HG03139 (cell line): ENCODE measurements at regions not wholly inside any gene's neighbourhood (a gene's known extent, or its start where the extent isn't known, plus 50 kb on each side); places are given as distances from the start of the nearest gene placed in this dataset.
"Not testable (repeated sequence)": the region's sequence is repeated elsewhere in the genome, so short reads cannot be mapped to it uniquely, and the experiment has no call there.

ENCODE experiments used
- ATAC-seq: cut with Tn5 transposase; IDR thresholded peaks from one replicate; pipeline ENCODE4 v1.9.1; 2021; ENCODE audit not compliant: unreplicated experiment

DNA sequence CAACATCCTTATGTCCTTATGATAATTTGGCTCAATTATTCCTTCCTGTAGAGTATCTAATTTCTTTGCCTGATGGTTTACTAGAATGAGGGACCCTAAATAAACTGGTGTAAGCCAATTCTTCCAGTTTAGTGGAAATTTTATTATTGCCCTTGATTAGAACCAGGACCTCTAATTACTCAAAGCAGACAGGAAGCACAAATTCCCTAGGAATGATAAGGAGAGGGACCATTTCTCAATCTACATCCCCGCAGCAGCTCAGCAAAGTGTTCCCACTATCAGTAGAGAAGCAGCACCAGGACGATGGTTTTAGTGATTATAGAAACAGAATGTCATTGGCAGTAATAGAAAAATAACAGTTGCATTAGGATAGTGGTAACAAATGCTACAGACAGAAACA is 97.1 kb downstream of the PLPPR4 start:
- no peak for ATAC-seq

DNA sequence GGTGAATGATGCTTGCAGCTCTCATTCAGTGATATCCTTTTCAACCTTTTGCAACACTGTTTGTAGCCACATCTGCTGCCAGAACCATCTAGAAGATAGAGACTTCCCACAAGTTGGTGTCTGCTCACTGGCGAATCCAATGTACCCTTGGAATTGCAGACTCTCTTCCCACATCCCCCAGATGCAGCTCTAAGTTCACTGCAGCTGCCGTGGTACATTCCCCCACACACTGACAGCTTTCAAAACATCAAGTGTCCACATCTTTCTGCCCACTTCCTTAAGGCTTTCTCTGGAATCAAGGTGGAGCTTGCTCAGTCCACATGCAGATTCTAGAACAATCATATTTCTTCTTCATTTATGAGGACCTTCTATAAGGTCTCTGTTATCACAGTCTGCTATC is 99.2 kb downstream of the PLPPR4 start:
- ATAC-seq: no peak

DNA sequence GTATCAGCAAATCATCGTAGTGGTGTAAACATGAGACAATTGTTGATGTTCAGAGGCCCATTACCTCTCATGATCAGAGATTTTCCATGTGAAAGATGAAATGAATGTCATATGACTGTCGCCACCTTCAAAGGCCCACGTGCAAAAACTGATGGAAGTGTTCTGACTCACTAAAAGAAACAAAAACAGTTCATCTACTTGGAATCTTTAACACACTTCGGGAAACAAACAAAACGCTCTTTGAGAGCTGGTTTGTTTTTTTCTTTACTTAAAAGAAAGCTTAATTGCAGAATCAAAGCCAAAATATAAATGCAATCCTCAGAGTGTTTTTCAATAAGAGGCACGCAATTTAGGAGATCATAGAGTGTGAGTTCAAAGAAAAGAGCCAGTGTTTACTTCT is 100.8 kb downstream of the PLPPR4 start:
- no peak for ATAC-seq

DNA sequence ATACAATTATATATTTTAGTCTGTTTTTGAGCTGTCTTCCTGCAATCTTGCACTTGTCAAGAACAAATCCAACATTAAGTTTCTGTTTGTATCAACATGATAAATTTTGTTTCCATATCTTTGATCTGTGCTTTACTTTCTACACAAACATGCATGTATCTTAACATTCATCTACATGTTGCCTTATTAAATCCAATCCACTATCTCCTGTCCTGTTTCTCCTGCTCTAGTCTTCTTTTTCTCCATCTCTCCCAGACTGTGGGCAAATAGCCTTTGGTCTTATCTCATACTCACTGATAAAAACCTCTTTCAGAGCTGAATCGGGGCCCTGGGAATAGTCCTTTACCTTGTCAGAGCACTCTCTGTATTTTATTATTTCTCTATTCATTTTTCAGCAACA is 101.3 kb downstream of the PLPPR4 start:
- no peak for ATAC-seq

DNA sequence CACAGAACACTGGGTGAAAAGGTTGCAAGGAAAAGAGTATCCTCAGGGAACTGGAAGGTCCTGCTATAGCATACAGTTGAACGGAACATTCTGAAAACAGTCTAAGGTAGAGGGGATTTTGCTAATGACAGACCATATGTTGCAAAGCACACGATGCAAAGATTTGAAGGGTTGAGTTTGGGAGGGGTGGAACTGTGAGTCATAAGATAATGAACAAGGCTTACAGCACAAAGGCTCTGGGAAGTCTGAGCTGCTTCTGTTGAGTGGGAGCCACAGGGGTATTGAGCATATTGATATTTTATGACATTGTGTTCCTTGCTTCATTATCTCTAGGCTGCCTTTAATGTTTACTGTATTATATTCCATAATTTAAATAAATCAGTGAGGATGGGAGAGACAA is 104.9 kb downstream of the PLPPR4 start:
- ATAC-seq: no peak

DNA sequence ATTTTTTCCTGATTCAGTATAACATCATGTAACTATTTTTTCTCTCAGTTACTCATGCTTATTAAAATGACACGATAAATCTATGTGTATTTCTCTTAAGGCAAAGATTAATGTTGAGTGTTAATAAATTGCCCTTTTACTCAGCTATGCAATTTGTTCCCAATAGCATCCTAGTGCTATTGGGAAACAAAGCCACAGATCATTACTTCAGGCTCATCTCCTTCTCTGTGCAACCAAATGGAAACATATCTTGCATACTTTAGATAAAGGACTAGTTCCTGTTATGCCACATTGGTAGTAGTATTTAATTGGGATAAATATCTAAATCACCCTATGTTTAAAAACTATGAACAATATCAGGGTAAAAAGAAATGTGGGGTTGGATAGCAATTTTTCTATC is 106.2 kb downstream of the PLPPR4 start:
- no peak for ATAC-seq

DNA sequence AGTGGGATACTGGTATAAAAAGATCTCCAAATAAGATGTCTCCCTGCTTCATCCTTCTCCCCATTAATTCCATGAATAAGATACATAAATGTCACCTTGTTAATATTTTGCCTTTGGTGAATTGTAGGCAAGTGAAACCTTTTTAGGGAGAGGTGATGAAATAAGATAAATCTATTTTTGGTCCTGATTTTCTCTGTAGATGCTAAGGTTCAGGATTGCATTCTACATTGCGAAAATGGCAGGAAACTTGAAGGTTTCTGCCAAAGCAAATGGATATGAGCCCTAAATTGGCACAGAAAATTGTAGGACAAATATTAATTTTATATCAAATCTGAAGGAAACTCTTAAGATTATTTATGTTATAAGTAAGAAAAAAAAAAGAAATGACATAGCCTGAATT is 107.1 kb downstream of the PLPPR4 start:
- ATAC-seq: no peak

DNA sequence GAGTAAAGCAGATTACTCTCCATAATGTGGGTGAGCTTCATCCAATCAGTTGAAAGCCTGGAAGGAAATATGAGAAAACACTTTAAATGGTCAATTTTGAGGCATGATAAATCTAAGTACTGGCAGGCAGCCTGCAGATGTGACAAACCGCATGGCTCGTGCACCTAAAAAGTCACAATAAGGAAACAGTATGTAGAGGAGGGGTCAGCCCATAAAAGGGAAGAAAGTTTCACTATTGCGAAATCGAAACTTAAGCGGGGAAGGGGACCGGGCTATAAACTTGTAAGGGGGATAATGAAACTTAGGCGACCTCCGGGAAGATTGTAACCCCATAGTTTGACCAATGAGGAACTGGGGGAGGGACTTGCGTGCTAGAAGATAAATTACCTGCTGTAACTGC is 109.8 kb downstream of the PLPPR4 start:
- no peak for ATAC-seq

DNA sequence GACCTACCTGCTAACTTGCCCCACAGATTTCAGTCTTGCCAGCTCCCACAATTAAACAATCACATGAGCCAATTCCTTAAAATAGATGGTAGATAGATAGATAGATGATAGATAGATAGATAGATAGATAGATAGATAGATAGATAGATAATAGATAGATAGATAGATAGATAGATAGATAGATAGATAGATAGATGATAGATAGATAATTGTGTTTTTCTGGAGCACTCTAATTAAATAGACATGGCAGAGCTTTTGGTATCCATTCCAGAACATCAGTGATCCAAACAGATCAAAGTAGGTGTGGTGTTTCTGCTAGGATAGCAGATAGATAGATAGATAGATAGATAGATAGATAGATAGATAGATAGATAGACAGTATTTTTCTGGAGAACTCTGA is 110.4 kb downstream of the PLPPR4 start:
- ATAC-seq: not testable (repeated sequence)

DNA sequence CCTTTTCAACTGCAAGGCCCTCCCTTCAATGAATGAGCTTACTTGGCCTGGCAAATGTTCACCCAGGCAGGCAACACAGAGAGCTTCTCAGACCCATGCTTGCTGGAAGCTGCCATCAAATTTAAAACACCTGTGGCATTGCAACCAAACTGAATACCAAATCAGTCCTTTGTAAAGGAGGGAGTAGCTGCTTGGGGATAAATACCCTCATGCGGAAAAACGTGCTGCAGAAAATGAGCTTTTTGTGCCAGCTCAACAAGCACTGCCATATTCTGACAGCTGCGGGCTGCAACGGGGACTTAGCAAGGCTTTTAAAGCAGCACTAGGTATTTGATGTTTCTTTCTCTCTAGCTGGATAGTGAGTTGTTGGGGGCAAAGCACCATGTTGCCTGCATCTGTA is 119.7 kb downstream of the PLPPR4 start:
- ATAC-seq: no peak

DNA sequence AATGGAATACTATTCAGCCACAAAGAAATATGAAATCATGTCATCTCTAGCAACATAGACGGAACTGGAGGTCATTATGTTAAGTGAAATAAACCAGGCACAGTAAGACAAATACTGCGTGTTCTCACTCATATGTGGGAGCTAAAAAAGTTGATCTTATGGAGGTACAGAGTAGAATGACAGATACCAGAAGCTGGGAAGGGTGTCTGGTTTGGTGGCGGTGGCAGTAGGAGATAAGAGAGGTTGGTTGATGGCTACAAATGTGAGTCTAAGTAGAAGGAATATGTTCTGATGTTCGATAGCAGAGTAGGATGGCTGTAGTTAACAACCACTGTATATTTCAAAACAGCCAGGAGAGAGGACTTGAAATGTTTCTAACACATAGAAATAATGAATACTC is 121.6 kb downstream of the PLPPR4 start:
- ATAC-seq: no peak

DNA sequence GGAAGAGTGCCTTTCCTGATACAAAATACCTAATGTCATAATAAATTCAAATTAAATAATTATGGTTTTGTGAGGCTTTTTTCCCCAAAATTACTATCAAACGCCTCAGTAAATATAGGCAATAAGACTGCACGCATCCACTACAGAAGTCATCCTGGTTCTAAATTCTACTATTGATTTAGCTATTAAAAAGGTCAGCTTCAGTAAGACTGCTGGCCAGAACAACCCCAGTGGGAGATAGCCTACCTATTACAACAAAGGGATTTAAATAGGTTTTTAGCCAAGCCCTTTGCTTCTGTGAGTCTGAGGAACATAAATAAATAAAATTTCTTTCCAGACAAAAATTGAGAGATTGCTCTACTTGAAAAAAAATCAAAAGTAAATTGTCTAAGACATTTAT is 132.1 kb downstream of the PLPPR4 start:
- ATAC-seq: no peak

DNA sequence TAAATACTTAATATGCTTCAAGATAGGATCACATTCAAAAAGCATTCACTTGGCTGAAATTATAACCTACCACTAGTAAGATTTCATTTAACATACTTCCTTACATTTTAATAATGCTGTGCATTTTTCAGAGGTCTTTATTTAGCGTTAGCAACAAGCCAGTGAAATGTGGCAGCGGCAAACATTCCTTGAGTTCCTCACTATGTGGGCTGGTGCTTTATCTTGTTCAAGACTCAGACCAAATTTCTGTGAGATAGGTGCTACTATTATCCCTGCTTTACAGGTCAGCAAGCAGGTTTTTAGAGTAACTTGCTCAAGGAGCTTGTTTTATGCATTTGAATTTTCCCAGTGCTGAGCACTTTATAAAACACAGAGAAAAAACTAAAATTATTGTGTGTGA is 132.7 kb downstream of the PLPPR4 start:
- no peak for ATAC-seq

DNA sequence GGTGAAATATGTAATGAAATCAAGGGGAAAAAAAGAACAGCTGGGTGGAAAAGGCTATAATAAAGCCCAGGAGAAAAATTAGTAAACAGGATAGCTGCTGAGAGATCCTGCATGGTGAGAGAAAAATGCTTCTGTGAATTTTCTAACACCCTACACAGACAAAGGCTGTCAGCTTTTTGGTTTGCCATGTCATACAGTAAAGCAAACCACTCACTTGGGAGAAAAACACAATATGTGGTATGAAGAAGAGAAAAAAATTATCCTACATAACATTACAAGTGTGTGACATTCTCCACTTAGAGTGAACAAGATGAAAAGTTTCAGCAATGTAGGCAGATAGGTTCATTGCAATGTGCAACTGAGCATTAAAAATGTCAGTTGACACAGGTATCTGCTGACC is 133.6 kb downstream of the PLPPR4 start:
- ATAC-seq: no peak

DNA sequence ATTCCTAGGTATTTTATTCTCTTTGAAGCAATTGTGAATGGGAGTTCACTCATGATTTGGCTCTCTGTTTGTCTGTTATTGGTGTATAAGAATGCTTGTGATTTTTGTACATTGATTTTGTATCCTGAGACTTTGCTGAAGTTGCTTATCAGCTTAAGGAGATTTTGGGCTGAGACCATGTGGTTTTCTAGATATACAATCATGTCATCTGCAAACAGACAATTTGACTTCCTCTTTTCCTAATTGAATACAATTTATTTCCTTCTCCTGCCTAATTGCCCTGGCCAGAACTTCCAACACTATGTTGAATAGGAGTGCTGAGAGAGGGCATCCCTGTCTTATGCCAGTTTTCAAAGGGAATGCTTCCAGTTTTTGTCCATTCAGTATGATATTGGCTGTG is 137.3 kb downstream of the PLPPR4 start:
- ATAC-seq: not testable (repeated sequence)

DNA sequence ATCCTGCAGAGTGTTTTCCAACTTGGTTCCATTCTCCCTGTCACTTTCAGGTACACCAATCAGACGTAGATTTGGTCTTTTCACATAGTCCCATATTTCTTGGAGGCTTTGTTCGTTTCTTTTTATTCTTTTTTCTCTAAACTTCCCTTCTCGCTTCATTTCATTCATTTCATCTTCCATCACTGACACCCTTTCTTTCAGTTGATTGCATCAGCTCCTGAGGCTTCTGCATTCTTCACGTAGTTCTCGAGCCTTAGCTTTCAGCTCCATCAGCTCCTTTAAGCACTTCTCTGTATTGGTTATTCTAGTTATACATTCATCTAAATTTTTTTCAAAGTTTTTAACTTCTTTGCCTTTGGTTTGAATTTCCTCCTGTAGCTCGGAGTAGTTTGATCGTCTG is 140.1 kb downstream of the PLPPR4 start:
- not testable (repeated sequence) for ATAC-seq

DNA sequence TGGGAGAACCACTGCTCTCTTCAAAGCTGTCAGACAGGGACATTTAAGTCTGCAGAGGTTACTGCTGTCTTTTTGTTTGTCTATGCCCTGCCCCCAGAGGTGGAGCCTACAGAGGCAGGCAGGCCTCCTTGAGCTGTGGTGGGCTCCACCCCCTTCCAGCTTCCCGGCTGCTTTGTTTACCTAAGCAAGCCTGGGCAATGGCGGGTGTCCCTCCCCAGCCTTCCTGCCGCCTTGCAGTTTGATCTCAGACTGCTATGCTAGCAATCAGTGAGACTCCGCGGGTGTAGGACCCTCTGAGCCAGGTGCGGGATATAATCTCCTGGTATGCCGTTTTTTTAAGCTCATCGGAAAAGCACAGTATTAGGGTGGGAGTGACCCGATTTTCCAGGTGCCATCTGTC is 141.0 kb downstream of the PLPPR4 start:
- ATAC-seq: not testable (repeated sequence)

DNA sequence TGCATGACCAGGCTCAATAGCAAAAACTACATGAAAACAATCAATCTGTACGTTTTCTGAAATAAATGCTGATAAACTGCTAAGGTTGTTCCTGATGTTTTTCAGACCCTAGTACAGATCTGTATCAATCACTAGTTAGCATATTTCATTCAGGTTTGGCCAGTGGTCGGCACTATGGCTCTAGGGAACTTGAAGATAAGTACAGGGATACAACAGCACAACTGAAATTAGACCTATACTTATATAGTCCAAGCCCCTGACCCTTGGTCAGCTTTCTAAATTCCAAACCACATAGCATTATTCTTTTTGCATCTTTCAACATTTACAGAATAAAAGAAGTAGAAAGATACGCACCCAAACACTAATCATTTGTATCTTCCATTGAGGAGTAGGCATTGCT is 142.7 kb downstream of the PLPPR4 start:
- ATAC-seq: no peak

DNA sequence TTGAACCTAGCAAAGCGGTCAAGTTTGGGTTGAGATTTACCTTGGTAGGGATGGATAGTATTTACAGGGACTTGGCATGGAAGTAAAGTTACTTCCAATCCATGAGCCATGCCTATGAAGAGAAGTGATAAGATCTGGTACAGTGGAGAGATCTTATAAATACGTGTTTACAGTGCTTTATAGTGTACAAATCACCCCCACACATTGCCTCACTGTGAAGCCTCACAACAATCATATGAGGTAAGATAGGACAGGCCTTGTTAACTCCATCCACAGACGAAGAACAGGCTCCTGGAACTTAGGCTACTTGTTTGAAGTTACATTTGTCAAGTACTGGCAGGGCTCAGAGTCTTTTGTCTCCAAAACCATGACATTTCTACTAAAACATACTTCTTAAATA is 159.8 kb downstream of the PLPPR4 start:
- ATAC-seq: no peak

DNA sequence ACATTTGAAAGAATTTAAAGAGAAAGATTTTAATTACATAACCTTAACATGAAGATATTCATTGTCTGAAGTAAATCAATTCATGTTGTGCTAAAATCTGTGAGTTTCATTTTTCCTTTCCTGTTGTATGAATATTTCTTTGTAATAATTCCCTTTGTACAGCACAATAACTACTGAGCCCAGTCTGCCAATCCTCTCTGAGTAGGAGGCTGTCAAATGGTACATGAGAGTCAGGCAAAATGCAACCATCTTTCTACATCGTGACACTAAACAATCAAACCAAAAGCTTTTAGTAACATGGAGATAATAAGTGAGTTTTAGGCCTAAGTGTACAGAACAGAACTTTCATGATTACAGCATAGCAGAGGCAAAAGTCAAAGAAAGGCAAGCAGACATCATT is 165.5 kb downstream of the PLPPR4 start:
- no peak for ATAC-seq

DNA sequence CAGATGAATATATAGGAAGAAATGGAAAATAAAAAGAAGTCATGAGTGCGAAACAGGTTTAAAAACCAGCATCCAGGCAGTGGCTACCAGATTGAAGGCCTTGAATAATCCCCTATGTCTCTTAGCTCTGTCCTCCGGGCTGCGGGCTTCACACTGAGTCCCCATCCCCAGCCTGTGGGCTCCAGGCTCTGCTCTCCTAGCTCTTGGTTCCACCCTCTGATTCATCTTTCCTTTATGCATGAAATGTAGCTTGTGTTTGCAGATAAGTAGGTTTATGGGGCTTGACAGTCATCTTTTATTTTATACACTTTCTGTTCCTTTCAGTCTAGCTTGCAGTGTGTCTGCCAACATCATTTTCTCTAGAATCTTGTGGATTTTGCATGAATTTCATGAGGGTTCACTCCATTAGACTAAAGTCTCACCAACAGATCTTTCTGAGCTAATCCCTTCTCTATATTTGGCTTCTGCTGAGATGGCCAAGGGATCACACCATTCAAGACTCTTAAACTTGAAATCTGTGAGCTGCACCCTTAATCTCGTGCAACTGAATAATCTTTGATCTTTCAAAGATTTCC is 174.5 kb downstream of the PLPPR4 start:
- no peak for ATAC-seq

DNA sequence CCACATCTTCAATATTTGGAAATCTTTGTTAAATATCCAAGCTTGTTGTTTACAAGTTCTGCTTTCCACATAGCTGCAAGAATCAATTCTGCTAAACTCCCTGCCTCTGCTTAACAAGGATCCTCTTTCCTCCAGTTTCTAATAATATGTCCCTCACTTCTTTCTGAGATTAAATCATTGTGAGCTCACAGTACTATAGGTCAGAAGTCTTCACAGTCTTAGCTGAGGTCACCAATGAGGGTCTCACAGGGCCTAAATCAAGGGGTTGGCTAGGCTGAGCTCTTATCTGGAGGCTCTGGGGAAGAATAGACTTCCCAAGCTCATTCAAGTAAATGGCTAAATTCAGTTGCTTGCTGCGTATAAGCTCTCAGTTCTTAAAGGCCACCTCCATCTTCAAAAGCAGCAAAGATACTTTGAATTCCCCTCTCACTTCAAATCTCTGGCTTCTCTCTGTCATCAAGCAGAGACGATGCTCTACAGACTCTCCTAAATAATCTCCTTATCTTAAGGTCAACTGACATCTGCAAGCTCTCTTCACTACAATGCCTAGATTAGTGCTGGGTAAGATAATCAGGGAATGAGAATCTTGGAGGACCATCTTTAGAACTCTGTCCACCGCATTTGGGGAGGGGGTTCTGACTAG is 175.3 kb downstream of the PLPPR4 start:
- ATAC-seq: no peak
